HG03469 (cell line): ENCODE measurements at regions not wholly inside any gene's neighbourhood (a gene's known extent, or its start where the extent isn't known, plus 50 kb on each side); places are given as distances from the start of the nearest gene placed in this dataset.

Experiments used
- ATAC-seq: cut with Tn5 transposase; IDR thresholded peaks from one replicate; pipeline ENCODE4 v1.9.1; 2021; ENCODE audit warnings: mild to moderate bottlenecking, moderate library complexity, moderate number of reproducible peaks; ENCODE audit not compliant: unreplicated experiment

DNA sequence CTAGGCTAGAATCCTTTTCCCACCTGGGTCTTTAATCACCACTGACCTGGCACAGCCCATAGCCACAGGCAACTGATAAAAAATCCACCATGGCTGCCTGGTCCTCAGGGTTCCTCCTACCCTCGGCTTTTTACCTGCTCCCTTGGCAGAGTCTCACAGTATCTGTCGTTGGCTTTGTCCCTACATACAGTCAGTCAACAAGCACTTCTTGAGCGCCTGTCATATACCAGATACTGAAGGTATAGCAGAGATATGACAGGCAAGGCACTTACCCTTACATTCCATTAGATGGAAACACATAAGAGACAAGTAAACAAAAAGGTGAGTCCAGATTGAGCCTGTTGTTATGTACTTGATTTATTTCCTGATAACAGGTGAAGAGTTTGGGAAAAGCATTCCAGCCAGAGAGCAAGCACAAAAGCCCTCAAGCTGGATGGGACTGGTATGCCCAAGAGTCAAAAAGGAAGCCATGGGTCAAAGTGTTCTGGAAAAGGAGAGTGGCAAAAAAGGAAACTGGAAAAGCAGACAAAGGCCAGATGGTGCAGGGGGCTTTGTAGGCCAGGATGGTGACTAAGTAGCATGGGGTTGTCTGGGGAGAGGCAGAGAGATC, 247.0 kb downstream of the CHD9NB start:
- ATAC-seq = no peak

DNA sequence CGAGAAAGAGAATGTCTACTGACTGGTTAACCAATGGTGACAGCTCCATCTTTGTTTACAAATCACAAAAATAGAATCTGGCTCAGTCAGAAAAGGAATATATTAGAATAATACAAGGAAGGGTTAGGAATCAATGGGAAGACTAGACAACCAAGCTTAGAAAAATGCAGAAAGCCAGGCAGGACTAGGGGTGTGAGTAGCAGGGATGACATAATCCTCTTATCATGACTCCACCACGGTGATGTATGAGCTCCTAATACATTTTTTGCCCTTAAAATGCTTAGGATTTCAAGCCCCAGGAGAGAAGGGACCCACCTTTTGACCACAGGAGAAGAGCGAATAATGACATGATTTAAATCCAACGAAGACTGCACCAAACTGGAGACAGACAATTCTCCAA, 252.3 kb downstream of the CHD9NB start:
- no peak for ATAC-seq

GRCh38 chr16:52799149-52799548, 252.2 kb upstream of the TOX3 start:
- no peak for ATAC-seq

DNA sequence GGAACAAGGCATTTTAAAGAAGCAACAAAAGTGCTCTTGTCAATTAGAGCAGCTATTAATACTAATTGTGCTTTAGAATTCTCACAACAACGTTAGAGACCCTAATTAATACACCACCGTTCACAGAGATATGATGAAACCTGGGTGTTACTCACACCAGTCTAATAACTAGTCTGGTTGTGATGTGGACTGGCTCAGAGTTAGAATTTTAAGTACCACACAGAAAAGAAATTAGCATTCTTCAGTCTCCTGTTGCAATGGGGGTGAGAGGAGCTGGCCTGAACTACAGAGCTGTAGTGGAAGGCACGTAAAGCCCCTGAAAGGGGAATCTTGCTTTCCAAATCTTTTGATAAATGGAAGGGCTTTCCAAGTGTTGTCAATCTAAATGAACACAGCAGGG, 240.8 kb upstream of the TOX3 start:
- ATAC-seq = no peak

DNA sequence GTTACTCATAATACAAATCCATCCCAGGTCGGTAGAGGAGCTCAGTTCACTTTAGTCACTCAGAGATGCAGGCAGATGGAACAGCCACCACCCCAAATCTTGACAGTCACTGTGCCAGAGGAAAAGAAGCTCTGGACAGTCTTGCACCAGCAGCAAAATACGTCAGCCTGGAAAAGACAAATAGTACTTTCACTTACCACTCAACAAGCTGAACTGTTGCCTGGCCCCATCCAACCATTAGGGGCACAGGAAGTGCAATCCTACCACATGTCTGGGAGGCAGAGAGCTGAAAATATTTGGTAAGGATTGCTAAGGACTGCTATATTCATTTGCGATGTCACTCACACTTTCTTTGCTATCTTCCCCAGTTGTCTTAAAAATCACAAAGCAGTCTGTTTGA, 239.1 kb upstream of the TOX3 start:
- no peak for ATAC-seq

- ATAC-seq = no peak
Observed at GRCh38 chr16:52785653-52786052, 238.7 kb upstream of the TOX3 start.

DNA sequence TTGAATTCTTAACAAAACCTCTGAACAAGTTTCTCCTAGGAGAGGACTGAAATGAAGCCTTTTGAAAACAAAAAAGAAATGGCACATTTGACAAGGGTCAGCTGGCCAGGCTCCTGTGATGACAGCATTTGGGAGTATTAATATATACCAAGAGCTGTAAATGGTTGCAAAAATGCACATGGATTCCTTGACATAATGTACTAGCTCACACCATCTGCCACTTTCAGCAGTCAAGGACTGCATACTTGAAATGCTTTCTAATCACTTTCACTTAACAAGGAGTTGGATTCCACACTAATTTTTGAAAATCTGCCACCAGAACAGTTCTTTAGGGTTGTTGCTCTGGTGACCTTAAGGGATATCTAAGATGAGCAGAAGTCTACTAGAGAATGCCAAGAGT, 236.7 kb upstream of the TOX3 start:
- no peak for ATAC-seq

GRCh38 chr16:52781005-52781630, 234.2 kb upstream of the TOX3 start:
- ATAC-seq = no peak

- ATAC-seq = no peak
Observed at GRCh38 chr16:52773026-52773425, 226.1 kb upstream of the TOX3 start.

- ATAC-seq = no peak
Observed at GRCh38 chr16:52770828-52771227, 223.9 kb upstream of the TOX3 start.

DNA sequence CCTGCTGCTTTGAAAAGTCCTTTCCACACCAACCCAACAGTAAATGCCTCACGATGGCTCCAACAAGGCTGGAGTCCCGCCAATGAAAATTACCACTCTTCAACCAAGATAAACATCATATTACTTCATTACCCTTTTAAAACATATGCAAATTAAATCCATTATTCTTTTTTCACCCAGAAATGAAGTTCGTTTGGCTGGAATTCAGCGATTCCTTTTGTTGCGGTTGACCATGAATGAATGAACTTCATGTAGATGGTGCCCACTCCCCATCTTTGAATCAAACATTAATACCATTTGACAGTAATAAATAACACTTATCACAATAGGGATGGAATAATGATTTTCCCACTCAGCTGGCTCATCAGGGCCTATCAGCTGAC, 211.5 kb upstream of the TOX3 start:
- no peak for ATAC-seq

GRCh38 chr16:52757746-52758472, 211.0 kb upstream of the TOX3 start:
- no peak for ATAC-seq

DNA sequence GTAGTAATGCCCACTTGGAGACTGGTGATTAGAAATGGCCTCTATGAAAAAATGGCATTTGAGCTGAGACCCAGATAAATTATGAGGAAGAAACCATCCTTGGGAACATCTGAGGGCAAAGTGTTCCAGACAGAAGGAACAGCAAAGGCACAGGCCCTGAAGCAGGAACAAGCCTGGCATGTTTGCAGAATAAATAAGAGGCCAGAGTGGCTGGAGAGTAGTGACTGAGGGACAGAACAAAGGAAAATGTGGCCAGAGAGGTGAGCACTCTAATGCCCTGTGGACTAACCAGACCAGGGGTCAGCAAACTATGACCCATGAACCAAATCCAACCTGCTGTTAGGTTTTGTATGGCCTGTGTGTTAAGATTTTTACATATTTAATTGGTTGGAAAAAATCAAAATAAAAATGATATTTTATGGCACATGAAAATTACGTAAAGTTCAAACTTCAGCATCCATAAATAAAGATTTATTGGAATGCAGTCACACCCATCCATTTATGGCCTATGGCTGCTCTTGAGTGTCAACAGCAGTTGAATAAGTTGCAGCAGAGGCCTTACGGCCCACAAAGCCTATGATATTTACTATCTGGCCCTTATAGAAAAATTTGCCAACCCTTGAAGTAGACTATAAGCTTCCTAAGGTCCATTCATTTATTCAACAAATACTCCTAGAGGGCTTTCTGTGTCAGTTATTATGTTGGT, 210.0 kb upstream of the TOX3 start:
- ATAC-seq = no peak

DNA sequence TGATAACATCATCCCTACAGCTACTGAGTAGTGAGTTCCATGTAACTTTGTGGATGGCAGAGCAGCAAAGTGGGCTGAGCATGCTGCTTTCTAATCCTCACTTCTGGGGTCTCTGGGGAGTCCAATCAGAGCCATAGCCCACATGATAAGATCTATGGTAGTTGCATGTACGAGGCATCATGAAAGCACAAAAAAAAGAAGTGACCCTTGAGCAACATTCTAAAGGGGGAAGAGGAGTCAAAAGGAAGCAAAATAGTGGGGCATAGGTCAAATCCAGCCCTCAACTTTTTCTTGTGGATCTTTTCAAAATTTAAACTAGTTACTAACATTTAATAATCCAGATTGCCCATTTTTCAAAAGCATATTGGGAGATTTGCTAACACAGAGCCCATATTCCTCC, 208.5 kb upstream of the TOX3 start:
- ATAC-seq = no peak

DNA sequence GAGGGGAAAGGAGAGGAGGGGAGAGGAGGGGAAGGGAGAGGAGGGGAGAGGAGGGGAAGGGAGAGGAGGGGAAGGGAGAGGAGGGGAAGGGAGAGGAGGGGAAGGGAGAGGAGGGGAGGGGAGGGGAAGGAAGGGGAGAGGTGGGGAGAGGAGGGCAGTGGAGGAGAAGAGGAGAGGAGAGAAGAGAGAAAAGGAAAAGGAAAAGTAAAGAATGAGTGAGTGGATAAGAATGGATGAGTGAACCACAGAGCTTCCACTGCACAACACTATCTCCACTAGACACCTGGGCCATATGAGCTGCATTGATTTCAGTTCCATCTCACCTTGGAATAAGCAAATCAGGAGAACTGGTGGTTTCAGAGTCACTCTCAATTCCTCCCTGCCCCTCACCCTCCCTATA, 204.1 kb upstream of the TOX3 start:
- no peak for ATAC-seq

GRCh38 chr16:52748741-52749140, 201.8 kb upstream of the TOX3 start:
- ATAC-seq = no peak

DNA sequence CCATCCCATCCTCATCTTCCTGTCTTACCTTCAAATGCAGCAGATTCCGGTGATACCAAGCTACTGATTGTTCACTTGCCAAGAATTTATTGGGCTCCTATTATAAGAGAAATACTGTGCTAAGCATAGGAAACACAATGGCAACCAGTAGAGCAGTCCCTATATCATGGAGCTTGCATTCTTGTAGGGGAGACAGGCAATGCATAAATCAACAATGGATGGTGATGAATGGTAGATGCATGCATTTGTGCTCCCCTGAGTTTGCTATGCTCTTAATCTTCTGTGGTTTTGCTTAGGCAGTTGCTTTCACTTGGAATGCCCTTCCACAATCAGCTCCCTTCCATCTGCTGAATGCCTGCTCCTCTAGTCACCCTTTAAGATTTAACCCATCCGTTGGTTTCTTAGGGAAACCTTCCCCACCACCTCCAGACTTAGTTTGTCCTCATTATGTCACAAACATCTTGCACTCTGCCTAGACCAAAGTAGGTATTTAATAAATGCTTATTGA, 200.2 kb upstream of the TOX3 start:
- ATAC-seq = no peak

DNA sequence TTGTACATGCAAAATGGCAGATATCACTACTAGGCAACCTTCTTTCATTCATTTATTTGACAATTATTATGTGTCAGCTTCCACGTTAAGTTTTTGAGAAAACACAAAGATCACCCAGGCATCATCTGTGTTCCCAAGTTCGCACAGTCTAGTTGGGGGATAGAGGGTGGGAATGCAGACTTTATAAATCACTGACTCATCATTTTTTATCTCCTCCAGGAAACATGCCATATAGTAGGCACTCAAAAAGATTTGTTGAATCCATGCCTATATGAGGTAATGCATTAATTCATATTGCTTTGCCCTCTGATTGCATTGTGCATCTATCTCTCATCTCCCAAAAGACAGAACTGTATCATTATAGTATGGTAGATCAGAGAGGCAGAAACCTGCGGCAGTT, 196.8 kb upstream of the TOX3 start:
- ATAC-seq = no peak

DNA sequence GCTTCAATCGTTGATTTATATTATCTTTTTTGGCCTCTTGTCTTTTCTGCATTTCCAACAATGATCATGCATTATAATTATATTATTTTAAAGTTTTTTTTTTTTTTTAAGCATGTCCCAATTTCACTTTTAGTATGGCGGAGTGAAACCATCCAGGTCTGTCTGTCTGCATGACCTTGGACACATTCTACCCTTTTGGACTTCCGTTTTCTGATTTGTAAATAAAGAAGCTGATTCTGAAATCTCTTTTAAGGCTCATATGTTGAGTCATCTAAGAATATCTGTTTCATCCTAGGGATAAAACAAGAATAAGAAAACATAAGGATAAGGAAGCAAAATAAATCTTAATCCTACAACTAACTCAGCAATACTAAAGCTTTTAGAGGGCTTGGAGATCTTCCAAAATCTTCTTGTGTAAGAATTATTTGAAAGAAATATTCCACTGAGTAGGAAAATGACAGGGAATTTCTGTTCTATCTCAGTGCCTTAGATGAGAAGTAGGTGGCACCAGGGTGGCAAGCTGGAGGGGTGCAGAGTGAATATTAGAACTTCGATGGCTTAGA, 195.7 kb upstream of the TOX3 start:
- ATAC-seq = no peak

DNA sequence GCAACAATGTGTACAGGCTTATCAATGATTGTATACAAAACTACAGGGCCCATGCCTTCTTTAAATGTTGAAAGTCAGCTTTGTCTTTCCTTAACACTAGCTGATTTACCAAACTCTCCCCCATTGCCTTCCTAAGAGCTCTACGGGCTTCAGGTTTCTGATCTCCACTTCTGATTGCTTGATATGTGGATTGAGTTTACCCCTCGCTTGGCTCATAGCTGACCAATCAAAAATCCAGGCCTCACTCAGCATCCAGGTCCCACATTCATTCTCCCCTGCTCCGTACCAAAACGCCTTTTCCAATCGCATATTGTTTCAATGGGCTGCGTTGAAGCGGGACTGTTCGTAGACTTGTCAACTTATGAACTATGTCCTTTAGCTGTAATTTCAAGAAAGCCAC, 195.1 kb upstream of the TOX3 start:
- ATAC-seq = no peak

- no peak for ATAC-seq
Observed at GRCh38 chr16:52741351-52741750, 194.4 kb upstream of the TOX3 start.
